H54 (cell line): ENCODE measurements at regions not wholly inside any gene's neighbourhood (a gene's known extent, or its start where the extent isn't known, plus 50 kb on each side); places are given as distances from the start of the nearest gene placed in this dataset.

Source experiments
- DNase-seq: peaks from one replicate; pipeline ENCODE4 v3.0.0; 2011; ENCODE audit warnings: low spot score, mixed read lengths; ENCODE audit not compliant: insufficient read length
- FAIRE-seq: peaks from 3 replicates; lab custom pipeline; 2011; peaks lifted over from hg19 to GRCh38; lab: Jason Lieb, UNC
- POLR2A ChIP-seq: IDR thresholded peaks from 2 replicates; pipeline ENCODE4 v1.6.1; 2011; ENCODE audit warnings: low read depth, mild to moderate bottlenecking, low read length

DNA sequence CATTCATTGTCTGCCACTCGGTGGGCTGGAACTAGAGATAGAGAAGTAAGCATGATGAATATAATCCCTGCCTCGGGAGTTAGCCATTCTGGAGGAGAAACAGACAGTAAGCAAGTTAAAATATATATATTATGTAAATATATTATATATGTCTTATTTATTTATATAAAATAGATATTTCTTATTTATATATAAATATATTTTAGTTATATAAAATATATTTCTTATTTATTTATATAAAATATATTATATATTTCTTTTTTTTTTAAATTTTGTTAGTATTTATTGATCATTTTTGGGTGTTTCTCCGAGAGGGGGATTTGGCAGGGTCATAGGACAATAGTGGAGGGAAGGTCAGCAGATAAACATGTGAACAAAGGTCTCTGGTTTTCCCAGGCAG lies 78.1 kb upstream of the TBX5 start:
- no peak for TF ChIP-seq POLR2A
- FAIRE-seq (no peak), DNase-seq (no peak)

DNA sequence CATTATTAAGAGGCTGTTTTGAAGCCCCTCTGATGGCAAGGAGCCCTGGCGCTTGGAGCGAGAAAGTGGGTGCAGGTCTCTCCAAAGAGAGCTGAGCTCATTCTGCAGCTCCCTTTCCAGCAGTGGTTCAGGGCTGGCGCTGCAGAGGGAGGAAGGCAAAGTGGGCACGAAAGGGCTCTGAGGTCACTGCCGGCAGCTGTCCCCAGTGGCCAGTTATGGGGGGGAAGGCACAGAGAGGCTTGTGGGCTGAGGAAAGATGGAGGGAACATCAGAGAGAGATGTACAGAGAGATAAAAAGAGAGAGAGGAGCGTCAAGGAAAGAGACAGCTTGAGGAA lies 75.2 kb upstream of the TBX5 start:
- no peak for TF ChIP-seq POLR2A
- no peak for DNase-seq
- FAIRE-seq: no peak

DNA sequence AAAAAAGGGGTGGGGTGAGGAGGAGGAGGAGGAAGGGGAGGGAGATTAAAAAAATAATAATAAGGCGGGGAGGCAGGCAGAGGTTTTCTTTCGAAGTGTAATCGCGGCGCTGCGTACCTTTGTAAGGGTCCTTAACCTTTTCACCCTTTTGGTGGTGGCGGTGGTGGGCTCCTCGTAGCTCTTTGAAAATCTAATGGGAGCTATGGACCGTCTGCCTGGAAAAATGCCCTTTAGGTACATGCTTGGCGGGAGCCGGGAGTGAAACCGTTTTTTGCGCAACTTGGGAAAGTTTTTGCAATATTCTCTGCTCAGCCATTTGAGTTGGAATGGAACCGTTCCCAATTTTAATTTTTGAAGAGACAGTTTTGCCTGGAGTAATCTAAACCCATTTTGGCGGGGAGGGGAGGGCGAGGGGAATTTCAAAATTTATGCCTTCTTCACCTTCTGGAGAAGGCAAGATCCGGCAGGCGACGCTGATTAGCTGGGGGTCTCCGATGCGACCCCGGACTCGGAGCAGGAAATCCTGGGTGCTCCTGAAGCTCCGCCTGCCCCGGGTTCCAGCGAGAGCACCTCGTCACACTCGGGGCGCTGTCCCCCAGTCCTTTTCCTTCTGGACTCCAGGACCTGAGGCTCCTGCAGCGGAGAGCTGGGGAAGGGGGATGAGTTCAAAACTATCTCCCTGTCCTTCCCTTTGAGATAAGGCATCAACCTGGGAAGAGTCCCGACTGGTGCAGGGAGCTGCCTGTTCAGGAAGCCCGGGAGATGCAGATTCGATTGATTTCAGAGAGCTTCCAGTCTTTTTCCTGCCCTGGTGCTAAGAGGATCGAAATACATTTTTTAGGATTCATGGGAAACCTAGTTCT lies 74.6 kb upstream of the TBX5 start:
- DNase-seq (no peak), FAIRE-seq (no peak)
- no peak for TF ChIP-seq POLR2A

DNA sequence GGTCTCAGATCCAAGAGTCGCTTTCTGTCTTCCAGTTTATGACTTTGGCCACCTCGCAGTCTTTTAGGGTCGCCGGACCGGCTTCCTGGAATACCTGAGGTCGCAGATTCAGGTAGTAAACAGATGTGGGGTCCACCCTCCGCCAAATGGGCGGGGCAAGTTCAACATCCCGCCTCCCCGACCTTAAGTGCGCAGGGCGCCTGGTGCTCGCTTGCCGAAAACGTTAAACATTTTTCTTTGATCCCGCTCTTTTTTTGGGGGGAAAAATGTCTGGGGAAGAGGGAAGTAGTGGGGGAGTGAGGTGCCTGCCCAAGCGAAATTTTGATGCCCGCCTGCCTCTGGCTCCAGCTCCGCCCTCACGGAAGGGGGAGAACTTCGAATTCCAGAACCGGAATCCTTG lies 73.9 kb upstream of the TBX5 start:
- FAIRE-seq: no peak
- no peak for DNase-seq
- TF ChIP-seq POLR2A: no peak

DNA sequence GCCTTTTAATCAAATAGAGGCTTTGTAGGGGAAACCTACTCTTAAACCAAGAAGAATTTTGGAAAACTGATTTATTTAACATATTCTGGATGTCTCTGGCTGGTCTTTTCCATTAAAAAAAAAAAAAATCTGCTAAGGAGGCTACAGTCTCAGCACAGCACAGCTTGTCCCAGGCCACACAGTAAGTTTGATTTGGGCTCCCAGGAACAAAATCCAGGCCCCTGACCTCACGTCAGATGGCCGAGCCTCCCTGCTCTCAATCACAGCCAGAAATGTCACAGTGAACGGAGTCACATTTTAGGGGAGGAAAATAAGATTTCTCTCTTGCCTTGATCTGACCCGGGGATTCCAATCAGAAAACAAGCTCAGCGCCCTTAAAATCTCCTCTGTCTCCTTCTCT lies 72.9 kb upstream of the TBX5 start:
- FAIRE-seq (no peak), DNase-seq (no peak)

DNA sequence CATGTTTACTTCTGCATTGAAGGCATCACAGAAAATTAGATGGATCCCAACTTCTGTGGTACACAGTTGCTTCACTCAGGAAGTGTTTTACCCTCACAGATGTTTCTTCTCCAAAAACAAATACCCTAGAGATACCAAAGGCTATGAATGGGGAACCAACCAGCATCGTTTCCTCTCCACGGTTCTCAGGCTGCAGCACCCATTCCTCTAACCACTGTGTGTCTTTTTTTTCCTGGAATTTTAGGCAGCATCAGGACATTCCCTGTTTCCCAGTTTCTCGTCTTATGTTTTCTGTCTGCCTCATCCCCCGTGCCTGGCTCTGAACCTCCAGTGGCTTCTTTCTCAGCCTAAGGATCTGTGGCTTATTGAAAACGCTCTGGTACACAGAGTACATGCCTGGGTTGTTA lies 72.0 kb upstream of the TBX5 start:
- DNase-seq: no peak
- no peak for FAIRE-seq
- TF ChIP-seq POLR2A: no peak

More for the DNA sequence above, 72.9 kb upstream of the TBX5 start:
- no peak for TF ChIP-seq POLR2A

DNA sequence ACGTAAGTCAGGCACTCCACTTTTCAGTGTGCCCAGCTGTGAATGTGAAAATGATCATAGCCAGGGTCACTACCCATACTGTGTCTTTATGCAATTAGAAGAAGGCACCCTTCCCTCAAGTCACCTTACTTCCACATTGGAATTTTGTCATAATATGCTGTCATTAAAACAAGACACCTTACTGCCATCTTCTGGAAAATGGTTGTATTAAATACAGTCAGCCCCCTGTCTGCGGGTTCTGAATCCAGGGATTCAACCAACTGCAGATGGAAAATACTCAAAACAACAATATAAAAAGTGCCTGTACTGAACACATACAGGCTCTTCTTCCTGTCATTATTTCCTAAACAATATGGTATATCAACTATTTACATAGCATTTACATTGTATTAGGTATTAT lies 70.2 kb upstream of the TBX5 start:
- no peak for DNase-seq
- FAIRE-seq: no peak
- no peak for TF ChIP-seq POLR2A

DNA sequence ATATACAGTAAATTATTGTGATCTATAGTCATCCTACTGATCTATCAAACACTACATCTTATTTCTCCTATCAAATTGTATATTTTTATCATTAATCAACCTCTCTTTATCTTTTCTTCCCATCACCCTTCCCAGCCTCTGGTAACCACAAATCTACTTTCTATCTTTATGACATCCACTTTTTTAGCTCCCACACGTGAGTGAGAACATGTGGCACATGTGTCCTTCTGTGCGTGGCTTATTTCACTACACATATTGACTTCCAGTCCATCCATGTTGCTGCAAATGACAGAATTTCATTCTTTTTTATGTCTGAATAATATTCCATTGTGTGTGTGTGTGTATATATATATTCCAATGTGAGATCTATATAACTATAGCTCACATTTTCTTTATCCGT lies 67.8 kb upstream of the TBX5 start:
- no peak for FAIRE-seq

DNA sequence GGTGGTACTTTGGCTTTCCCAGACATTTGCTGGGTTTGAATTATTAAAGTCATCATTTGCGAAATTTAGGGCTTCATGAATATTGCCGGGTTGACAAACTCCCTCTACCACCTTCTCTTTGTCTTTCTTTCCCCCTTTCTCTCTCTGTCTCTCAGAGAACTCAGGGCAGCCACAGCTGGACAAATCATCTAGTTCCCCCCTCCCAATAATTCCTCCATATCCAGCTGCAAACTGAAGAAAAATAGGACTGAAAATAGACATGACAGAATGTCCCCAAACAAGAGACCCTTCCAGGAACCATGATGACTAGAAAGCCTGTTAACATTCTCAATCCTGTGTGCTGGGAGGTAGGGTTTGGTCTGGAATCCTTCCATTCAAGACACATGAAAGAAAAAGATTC lies 67.1 kb upstream of the TBX5 start:
- TF ChIP-seq POLR2A: no peak
- FAIRE-seq (no peak), DNase-seq (no peak)

More for the DNA sequence above, 67.8 kb upstream of the TBX5 start:
- DNase-seq: no peak
- no peak for TF ChIP-seq POLR2A

DNA sequence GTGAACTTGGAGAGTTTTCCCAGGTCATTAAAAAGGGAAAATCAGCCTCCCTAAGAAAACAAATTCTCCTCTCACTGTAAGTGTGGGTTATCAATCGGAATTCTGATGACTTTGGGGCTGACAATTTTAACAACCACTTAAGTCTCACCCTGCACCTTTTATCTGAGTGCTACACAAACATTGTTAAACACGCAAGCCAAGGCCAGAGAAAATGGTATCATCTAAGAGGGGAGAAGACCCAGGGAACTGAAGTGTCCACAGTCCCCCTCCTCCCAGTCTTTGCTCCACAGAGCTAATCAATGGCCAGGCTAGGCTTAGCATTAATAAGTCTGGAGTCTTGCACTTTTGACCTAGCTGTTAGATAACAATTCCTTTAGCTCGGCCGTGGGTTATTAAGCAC lies 51.7 kb upstream of the TBX5 start:
- no peak for DNase-seq
- FAIRE-seq: no peak
- TF ChIP-seq POLR2A: no peak
